VCaP (cell line): ENCODE measurements at regions not wholly inside any gene's neighbourhood (a gene's known extent, or its start where the extent isn't known, plus 50 kb on each side); places are given as distances from the start of the nearest gene placed in this dataset.

Experiments
- H3K27ac ChIP-seq: fragments of 450-650 bp; 2 replicates; pipeline ENCODE4 v1.5.1; 2017
- CTCF ChIP-seq: fragments of 450-650 bp; conservative IDR thresholded peaks from 2 replicates; pipeline ENCODE4 v1.5.1; 2017; ENCODE audit warnings: mild to moderate bottlenecking, moderate library complexity

GRCh38 chr4:180674619-180675358 lies 1568.4 kb upstream of the TENM3 start:
- H3K27ac ChIP-seq: no peak overlapping the region

GRCh38 chr4:180675359-180675650 lies 1567.9 kb upstream of the TENM3 start:
- TF ChIP-seq CTCF: no peak
- no peak overlapping the region for H3K27ac ChIP-seq

More at GRCh38 chr4:180674619-180675358, 1568.4 kb upstream of the TENM3 start:
- TF ChIP-seq CTCF: no peak

GRCh38 chr4:180680305-180680704 lies 1562.9 kb upstream of the TENM3 start:
- TF ChIP-seq CTCF: no peak
- no peak overlapping the region for H3K27ac ChIP-seq

GRCh38 chr4:180682776-180683175 lies 1560.4 kb upstream of the TENM3 start:
- no peak overlapping the region for H3K27ac ChIP-seq
- TF ChIP-seq CTCF: no peak

- TF ChIP-seq CTCF: no peak
- no peak overlapping the region for H3K27ac ChIP-seq
Measured at GRCh38 chr4:180683186-180683585, 1560.0 kb upstream of the TENM3 start.

DNA sequence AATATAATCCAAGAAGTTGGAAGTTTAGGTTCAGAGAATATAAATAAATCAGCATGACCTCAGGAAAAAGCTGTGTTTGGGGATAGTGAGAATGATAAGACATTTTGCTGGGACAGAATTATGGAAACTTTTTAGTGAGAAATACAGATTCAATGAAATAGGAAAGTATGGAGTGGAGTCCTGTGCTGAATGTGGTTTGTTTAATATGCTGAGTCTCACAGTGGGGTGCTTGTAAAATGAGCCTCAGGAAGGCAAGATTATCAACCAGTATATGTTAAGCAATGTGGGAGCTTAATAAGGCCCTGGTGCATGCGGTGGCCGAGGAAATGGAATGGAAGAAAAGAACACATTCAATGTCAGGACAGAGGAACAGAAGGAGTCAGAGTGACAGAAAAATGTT lies 1554.7 kb upstream of the TENM3 start:
- H3K27ac ChIP-seq: no peak overlapping the region
- no peak for TF ChIP-seq CTCF

- no peak for TF ChIP-seq CTCF
- no peak overlapping the region for H3K27ac ChIP-seq
Measured at GRCh38 chr4:180694875-180695274, 1548.3 kb upstream of the TENM3 start.

GRCh38 chr4:180695851-180696250 lies 1547.4 kb upstream of the TENM3 start:
- no peak for TF ChIP-seq CTCF
- H3K27ac ChIP-seq: no peak overlapping the region
